ENCODE measurements at regions not wholly inside any gene's neighbourhood (a gene's known extent, or its start where the extent isn't known, plus 50 kb on each side); places are given as distances from the start of the nearest gene placed in this dataset.

GRCh38 chr11:42713279-42713678 lies 598.5 kb upstream of the API5 start:
- H3K4me3 ChIP-seq (ENCODE audit: low read depth, low read length) = no peak overlapping the region
- no peak for DNase-seq (ENCODE audit: low read depth)
- no peak for TF ChIP-seq CTCF (conservative IDR thresholded peaks at IDR 0.05; ENCODE audit: low read depth, low read length)

- DNase-seq (ENCODE audit: low read depth) = no peak
- TF ChIP-seq CTCF (conservative IDR thresholded peaks at IDR 0.05; ENCODE audit: low read depth, low read length) = no peak
- H3K4me3 ChIP-seq (ENCODE audit: low read depth, low read length) = no peak overlapping the region
Measured at GRCh38 chr11:42713753-42714152, 598.0 kb upstream of the API5 start.

GRCh38 chr11:42720716-42721563 lies 590.9 kb upstream of the API5 start:
- TF ChIP-seq CTCF (conservative IDR thresholded peaks at IDR 0.05; ENCODE audit: low read depth, low read length) = no peak
- DNase-seq (ENCODE audit: low read depth) = no peak
- H3K4me3 ChIP-seq (ENCODE audit: low read depth, low read length) = no peak overlapping the region

GRCh38 chr11:42727879-42728278 lies 583.9 kb upstream of the API5 start:
- no peak for DNase-seq (ENCODE audit: low read depth)
- TF ChIP-seq CTCF (conservative IDR thresholded peaks at IDR 0.05; ENCODE audit: low read depth, low read length) = no peak

GRCh38 chr11:42762348-42762747 lies 549.4 kb upstream of the API5 start:
- TF ChIP-seq CTCF (conservative IDR thresholded peaks at IDR 0.05; ENCODE audit: low read depth, low read length) = no peak
- no peak overlapping the region for H3K4me3 ChIP-seq (ENCODE audit: low read depth, low read length)
- no peak for DNase-seq (ENCODE audit: low read depth)

More at GRCh38 chr11:42727879-42728278, 583.9 kb upstream of the API5 start:
- H3K4me3 ChIP-seq (ENCODE audit: low read depth, low read length) = no peak overlapping the region

GRCh38 chr11:42764936-42765335 lies 546.9 kb upstream of the API5 start:
- no peak overlapping the region for H3K4me3 ChIP-seq (ENCODE audit: low read depth, low read length)
- no peak for DNase-seq (ENCODE audit: low read depth)
- no peak for TF ChIP-seq CTCF (conservative IDR thresholded peaks at IDR 0.05; ENCODE audit: low read depth, low read length)

GRCh38 chr11:42768576-42768975 lies 543.2 kb upstream of the API5 start:
- no peak for TF ChIP-seq CTCF (conservative IDR thresholded peaks at IDR 0.05; ENCODE audit: low read depth, low read length)
- H3K4me3 ChIP-seq (ENCODE audit: low read depth, low read length) = no peak overlapping the region
- no peak for DNase-seq (ENCODE audit: low read depth)
